ENCODE measurements at regions not wholly inside any gene's neighbourhood (a gene's known extent, or its start where the extent isn't known, plus 50 kb on each side); places are given as distances from the start of the nearest gene placed in this dataset.

- Histone ChIP-seq H3K4me1 (ENCODE audit: insufficient read depth, low read length) (no peaks in the 10 kb centered on the region), H3K27me3 (ENCODE audit: insufficient read depth, low read length) (no peaks in the 10 kb centered on the region), H3K4me3 (ENCODE audit: insufficient read depth, low read length) (no peak overlapping the region), H3K4me2 (ENCODE audit: insufficient read depth, low read length) (no peak overlapping the region), H2AFZ (ENCODE audit: low read length) (no peak overlapping the region), H3K9me3 (ENCODE audit: low read depth, low read length) (no peaks in the 10 kb centered on the region), H3K27ac (ENCODE audit: low read depth, low read length) (no peak overlapping the region), H4K20me1 (ENCODE audit: insufficient read depth, low read length) (no peaks in the 10 kb centered on the region), H3K36me3 (ENCODE audit: insufficient read depth, low read length) (no peaks in the 10 kb centered on the region), H3K79me2 (ENCODE audit: insufficient read depth, low read length) (no peaks in the 10 kb centered on the region)
- DNase-seq (ENCODE audit: insufficient read length, low spot score, missing footprints), result no peak
- TF ChIP-seq CTCF (IDR thresholded peaks at IDR 0.05; ENCODE audit: extremely low read depth, low read depth, low read length), result no peak
Measured at GRCh38 chr3:63142681-63143080, 135.4 kb upstream of the SYNPR start.

GRCh38 chr3:63146154-63146553, 132.0 kb upstream of the SYNPR start:
- no peak overlapping the region for H2AFZ ChIP-seq (ENCODE audit: low read length)
- no peak for TF ChIP-seq CTCF (IDR thresholded peaks at IDR 0.05; ENCODE audit: extremely low read depth, low read depth, low read length)
- no peaks in the 10 kb centered on the region for H3K4me1 ChIP-seq (ENCODE audit: insufficient read depth, low read length)
- no peak overlapping the region for H3K27ac ChIP-seq (ENCODE audit: low read depth, low read length)
- no peak overlapping the region for H3K4me2 ChIP-seq (ENCODE audit: insufficient read depth, low read length)
- no peaks in the 10 kb centered on the region for H3K36me3 ChIP-seq (ENCODE audit: insufficient read depth, low read length)
- H3K27me3 ChIP-seq (ENCODE audit: insufficient read depth, low read length), result no peaks in the 10 kb centered on the region
- H4K20me1 ChIP-seq (ENCODE audit: insufficient read depth, low read length), result no peaks in the 10 kb centered on the region
- no peaks in the 10 kb centered on the region for H3K79me2 ChIP-seq (ENCODE audit: insufficient read depth, low read length)
- DNase-seq (ENCODE audit: insufficient read length, low spot score, missing footprints), result no peak
- H3K4me3 ChIP-seq (ENCODE audit: insufficient read depth, low read length), result no peak overlapping the region
- no peaks in the 10 kb centered on the region for H3K9me3 ChIP-seq (ENCODE audit: low read depth, low read length)

GRCh38 chr3:63150880-63151279, 127.2 kb upstream of the SYNPR start:
- Histone ChIP-seq H3K4me1 (ENCODE audit: insufficient read depth, low read length) (no peaks in the 10 kb centered on the region), H3K79me2 (ENCODE audit: insufficient read depth, low read length) (no peaks in the 10 kb centered on the region), H3K4me3 (ENCODE audit: insufficient read depth, low read length) (no peak overlapping the region), H2AFZ (ENCODE audit: low read length) (no peak overlapping the region), H3K4me2 (ENCODE audit: insufficient read depth, low read length) (no peak overlapping the region), H4K20me1 (ENCODE audit: insufficient read depth, low read length) (no peaks in the 10 kb centered on the region), H3K27me3 (ENCODE audit: insufficient read depth, low read length) (no peaks in the 10 kb centered on the region), H3K36me3 (ENCODE audit: insufficient read depth, low read length) (no peaks in the 10 kb centered on the region), H3K9me3 (ENCODE audit: low read depth, low read length) (no peaks in the 10 kb centered on the region), H3K27ac (ENCODE audit: low read depth, low read length) (no peak overlapping the region)
- TF ChIP-seq CTCF (IDR thresholded peaks at IDR 0.05; ENCODE audit: extremely low read depth, low read depth, low read length), result no peak
- DNase-seq (ENCODE audit: insufficient read length, low spot score, missing footprints), result no peak

GRCh38 chr3:63151897-63152296, 126.2 kb upstream of the SYNPR start:
- H3K27ac ChIP-seq (ENCODE audit: low read depth, low read length), result no peak overlapping the region
- no peak overlapping the region for H3K4me2 ChIP-seq (ENCODE audit: insufficient read depth, low read length)
- H3K9me3 ChIP-seq (ENCODE audit: low read depth, low read length), result no peaks in the 10 kb centered on the region
- H3K79me2 ChIP-seq (ENCODE audit: insufficient read depth, low read length), result no peaks in the 10 kb centered on the region
- no peak for TF ChIP-seq CTCF (IDR thresholded peaks at IDR 0.05; ENCODE audit: extremely low read depth, low read depth, low read length)
- no peaks in the 10 kb centered on the region for H3K36me3 ChIP-seq (ENCODE audit: insufficient read depth, low read length)
- H4K20me1 ChIP-seq (ENCODE audit: insufficient read depth, low read length), result no peaks in the 10 kb centered on the region
- no peaks in the 10 kb centered on the region for H3K4me1 ChIP-seq (ENCODE audit: insufficient read depth, low read length)
- H3K27me3 ChIP-seq (ENCODE audit: insufficient read depth, low read length), result no peaks in the 10 kb centered on the region
- DNase-seq (ENCODE audit: insufficient read length, low spot score, missing footprints), result no peak
- H2AFZ ChIP-seq (ENCODE audit: low read length), result no peak overlapping the region
- H3K4me3 ChIP-seq (ENCODE audit: insufficient read depth, low read length), result no peak overlapping the region
